GM18909 (cell line): ENCODE measurements at regions not wholly inside any gene's neighbourhood (a gene's known extent, or its start where the extent isn't known, plus 50 kb on each side); places are given as distances from the start of the nearest gene placed in this dataset.
"Not testable (repeated sequence)": the region's sequence is repeated elsewhere in the genome, so short reads cannot be mapped to it uniquely, and the experiment has no call there.

Experiments
- ATAC-seq: cut with Tn5 transposase; IDR thresholded peaks from one replicate; pipeline ENCODE4 v1.9.1; 2021; ENCODE audit warnings: mild to moderate bottlenecking; ENCODE audit not compliant: unreplicated experiment, poor library complexity

DNA sequence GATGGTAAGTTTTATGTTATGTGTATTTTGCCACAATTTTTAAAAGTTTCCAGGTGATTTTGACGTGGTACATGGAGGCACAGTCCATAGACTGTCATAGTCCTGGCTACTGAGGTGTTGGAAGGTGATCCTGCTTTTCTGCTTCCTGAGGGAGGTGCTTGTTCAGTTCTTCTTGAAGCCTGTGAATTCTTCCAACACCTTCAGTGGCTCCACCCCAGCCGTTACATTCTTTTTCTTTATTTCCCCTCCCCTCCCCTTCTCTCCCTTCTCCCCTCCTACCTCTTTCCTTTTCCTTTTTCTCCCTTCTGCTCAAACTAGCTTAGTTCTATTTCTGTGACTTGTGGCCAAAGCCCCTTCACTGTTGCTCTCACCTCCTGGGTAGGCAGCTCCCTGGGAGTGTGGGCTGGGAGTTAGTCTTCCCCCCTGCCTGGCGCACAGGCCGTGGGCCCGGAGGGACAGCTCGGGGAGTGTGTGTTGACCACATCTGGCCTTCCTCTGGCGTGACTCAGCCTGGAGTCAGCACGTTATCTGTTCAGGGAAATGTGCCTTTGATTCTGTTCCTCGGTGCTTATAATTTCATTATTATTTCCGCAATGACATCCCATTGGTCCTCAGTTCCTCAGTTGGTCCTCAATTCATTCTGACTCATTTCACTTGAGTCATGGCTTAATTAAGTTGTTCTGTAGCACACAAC, 566.2 kb downstream of the TBC1D22A start:
- no peak for ATAC-seq

DNA sequence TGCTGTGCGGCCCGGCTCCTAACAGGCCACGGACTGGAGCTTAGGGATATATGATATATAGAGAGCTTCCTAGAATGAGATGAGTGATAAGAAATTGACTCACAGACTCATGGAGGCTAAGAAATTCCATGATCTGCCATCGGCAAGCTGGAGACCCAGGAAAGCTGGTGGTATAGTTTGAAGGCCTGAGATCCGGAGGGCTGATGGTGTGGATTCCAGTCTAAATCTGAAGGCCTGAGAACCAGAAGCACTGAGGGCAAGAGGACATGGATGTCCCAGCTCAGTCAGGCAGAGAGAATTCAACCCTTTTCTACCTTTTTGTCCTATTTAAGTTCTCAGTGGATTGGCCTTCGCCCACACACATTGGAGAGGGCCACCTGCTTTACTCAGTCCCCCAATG, 564.8 kb downstream of the TBC1D22A start:
- ATAC-seq, result no peak

DNA sequence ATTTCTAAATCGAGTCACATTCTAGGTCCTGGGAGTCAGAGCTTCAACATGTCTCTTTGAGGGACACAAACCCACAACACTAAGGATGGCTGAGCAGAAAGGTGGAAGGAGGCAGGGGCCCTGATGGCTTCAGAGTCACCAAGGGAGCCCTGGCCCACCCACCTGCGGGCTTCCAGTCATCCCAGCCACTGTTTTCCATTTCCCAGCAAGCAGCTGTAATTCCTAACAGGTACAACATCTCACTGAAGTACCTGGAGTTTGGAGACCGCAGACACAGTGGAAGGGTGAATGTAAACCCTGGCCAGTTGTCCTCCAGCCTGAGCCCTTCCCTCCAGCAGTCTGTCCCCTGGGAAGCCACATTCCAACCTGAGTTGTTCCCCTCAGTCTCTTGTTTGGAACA, 562.8 kb downstream of the TBC1D22A start:
- ATAC-seq, result no peak

DNA sequence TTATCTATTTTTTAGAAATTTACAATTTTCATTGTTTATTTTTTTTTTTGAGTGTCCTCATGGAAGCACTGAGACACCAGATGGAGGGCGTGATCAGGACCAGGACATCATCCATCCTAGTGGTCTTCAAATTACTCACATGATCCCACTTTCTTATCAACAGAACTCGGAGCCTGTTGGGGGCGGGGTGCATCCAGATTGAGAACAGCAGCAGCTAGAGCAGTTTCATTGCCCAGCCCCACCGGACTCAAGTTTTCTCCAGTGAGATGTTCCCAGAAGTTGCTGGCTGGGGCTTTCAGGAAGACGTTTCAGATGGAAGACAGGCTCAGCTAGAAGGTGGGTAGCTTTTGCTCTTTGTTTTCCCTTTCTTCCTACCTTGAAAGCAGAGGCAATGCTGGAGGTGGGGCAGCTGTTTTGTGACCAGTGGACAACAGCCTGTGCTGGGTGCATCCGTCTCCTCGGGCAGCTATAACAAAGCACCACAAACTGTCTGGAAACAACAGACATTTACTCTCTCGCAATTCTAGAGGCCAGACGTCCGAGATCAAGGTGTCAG, 562.1 kb downstream of the TBC1D22A start:
- ATAC-seq, result no peak

DNA sequence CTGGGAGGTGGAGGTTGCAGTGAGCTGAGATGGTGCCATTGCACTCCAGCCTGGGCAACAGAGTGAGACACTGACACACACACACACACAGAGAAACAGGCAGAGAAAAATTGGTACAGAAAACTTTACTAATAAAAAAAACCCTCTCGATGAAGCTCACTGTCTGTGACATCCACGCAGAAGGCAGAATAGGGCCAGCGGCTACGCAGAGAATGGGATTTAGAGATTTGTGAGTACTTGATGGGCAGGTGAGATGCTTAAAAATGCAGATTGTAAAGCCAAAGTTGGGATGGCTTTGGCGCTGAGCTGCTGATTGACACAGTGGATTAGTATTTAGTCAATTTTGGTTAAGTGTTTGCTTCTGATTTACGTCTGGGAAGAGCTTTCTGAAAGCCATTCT, 561.1 kb downstream of the TBC1D22A start:
- no peak for ATAC-seq

DNA sequence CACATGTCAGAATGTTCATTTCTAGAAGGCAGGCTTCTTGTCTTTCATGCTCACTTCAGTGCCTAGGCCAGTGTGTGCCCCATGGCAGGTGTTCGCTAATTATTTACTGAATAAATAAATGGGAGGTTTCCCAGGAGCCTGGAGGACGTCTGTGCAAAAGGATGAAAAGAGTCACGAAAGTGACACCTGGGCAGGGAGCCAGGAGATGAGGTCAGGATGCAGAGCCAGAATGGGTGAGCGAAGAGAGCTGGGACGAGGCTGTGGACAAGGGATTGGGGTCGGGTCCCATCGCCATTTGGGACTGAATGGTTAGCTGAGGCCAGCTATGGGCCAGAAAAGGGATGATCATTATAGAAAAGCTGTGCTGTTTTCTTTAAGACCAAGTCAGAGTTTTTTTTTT, 560.4 kb downstream of the TBC1D22A start:
- no peak for ATAC-seq

DNA sequence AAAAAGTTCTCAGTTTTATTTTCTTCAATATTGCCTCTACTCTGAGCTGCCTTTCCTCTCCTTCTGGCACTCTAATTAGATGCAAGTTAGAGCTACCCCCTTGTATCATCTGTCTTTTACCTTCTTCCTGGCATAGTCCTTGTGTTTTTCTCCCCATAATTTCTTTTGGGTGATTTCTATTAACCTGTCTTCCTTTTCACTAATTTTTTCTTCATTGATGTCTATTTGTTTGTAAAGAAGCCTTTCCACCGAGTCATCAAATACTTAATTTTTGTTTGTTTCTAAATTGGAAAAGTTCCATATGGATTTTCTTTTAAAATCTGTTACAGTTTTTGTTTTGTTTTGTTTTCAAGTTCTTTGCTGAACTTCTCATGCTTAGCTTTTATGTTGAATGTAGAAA, 558.1 kb downstream of the TBC1D22A start:
- ATAC-seq, result no peak

DNA sequence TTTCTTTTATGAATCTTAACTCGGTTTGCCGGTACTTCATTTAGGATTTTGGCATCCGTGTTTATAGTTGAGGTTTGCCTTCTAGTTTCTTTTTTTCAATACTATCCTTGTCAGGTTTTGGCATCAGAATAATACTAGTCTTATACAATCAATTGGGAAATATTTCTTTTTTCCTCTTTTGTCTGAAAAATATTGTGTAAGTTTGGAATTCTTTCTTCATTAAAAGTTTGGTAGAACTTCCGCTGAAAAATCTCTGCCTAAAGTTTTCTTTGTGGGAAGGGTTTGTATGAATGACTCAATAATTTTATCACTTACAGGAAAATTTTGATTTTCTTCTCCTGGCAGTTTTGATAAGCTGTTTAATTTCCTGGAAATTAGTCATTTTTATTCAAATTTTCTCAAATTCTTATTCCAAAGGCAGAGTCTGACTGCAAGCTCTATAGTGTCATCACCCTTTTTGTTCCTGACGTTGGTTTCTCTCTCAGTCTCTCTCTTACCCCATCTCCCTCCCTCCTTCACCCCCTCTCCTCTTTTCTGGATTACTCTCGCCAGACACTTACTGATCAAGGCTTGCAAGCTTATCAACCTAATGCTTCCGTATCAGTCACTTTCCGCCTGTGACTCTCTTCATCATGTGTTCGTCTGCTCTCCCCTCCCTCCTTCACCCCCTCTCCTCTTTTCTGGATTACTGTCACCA, 555.7 kb downstream of the TBC1D22A start:
- no peak for ATAC-seq

DNA sequence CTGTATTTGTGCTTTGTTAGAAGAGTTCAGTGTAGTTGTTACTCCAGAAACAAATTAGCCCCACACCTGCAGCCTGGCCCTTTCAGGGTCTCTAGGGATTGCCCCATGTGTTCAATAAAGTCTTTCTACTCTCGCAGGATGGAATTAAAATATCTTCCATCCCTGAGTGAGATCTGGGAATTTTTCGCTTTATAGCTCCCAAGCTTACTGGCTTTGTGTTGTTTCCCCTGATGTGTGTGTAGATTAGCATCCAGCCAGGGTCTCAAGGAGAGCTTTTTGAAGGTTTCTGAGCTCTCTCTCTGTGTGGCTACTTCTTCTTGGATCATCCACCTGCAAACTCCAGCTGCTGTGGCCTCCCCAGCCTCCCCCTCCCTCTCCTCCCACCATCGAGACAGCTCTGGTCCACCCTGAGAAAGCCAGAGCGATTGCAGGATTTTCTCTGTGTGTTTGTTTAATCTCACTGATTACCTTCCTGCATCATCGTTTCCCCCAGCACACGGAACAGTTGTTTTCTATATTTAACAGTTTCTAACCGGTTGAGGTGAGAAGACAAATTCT, 553.5 kb downstream of the TBC1D22A start:
- no peak for ATAC-seq

DNA sequence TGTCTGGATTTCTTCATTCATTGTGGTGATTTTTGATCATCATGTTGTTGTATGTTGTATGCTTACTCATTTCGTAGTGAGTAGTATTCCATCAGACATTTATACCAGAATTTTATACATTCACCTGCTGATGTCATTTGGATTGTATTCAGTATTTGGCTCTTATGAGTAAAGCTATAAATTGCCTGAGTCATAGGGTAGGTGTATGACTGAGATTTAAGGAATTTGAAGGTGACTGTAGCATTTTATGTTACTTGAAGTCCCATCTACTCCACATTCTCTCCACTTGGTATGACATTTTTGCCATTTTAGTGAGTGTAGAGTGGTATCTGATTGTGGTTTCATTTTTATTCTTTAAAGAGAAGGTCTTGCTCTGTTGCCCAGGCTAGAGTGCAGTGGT, 548.2 kb downstream of the TBC1D22A start:
- no peak for ATAC-seq

DNA sequence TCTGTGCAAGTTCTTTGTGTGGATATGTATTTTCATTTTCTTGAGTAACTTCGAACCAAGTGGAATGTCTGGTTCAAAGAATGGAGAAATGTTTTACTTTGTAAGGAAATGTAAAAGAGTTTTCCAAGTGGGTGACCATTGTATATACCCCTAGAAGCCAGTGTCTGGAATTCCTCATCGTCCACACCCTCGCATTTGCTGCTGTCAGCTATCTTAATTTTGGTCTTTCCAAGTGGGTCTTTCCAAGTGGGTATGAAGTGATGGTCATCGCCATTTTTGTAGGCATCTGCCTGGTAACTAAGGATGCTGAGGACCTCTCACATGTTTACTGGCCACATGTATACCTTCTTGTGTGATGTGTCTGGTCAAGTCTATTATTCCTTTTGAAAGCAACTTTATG, 547.5 kb downstream of the TBC1D22A start:
- ATAC-seq, result no peak

DNA sequence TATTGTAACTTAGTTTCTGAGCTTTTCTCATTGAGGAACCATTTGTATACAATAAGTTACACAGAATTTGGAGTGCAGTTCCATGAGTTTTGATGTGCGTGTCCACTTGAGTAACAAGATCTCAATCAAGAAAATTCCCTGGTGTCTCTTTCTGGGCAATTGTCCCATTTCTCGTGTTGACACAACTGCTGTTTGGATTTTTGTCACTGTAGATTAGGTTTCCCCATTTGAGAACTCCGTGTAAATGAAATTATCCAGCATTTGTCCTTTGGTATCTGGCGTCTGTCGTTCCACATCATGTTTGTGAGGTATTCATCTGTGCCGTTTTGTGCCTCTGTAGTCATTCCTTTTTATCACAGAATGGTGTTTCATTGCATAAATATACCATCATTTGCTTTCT, 547.0 kb downstream of the TBC1D22A start:
- no peak for ATAC-seq

DNA sequence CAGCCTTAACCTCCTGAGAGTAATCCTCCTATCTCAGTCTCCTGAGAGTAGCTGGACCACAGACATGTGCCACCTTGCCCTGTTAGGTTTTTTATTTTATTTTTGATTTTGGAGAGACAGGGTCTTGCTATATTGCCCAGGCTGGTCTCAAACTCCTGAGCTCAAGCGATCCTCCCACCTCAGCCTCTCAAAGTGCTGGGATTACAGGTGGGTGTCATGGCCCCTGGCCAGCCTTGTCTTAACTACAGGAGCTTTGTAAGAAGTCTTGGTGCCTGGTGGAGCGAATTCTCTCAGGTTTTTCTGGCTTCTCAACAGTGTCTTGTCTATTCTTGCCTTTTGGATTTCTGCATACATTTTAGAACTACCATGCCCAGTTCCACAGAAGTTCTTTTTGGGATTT, 546.4 kb downstream of the TBC1D22A start:
- ATAC-seq, result no peak

DNA sequence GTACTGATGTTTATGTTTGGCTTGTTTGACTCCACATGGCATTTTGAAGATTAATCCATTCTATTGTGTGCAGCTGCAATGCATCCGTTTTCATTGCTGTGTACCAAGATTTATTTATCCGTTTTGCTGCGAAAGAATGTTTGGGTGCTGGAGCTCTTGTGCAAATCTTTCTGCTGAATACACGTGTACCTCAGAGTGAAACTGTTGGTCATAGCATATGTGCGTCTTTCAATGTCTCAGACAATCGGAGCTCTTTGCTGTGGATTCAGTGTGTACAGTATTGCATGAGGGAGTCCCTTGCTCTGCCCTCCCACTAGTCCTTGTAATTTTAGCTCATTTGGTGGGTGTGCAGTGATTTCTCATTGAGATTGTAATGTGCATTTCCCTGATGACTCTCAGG, 545.4 kb downstream of the TBC1D22A start:
- ATAC-seq, result no peak

DNA sequence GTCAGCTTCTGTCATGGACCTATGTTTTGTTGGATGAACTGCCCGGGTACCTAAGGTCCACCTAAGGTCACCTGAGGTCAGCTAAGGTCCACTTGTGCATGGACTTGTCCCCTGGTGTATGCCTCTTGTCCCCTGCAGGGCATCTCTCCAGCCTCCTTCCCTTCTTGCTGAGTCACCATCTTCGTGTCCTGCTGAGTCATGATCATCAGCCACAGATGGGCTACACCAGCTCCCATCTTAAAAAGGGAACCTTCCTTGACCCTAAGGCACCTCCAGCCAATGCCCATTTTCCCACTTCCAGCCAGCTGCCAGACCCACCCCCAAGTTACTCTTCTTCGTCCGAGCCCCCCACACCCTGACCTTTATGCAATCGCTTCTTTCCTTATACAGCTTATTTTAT, 544.9 kb downstream of the TBC1D22A start:
- no peak for ATAC-seq

DNA sequence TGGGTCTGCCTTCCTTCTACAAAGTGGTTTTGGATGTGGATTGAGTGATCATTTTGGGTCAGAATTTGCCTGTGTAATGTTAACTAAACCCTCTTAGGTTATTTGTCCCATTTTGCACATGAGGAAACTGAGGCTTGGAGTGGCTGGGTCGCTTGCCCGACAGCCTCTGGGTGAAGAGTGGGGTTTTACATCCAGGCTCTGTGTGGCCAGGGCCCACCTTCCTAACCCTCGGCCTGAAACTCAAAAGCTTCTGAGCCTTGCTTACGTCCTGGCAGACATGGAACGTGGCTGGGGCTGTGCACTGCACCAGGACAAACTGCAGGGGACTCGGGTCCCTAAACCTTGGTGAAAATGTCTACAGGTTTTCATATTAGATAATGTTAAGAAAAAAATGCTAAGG, 542.4 kb downstream of the TBC1D22A start:
- ATAC-seq, result no peak

DNA sequence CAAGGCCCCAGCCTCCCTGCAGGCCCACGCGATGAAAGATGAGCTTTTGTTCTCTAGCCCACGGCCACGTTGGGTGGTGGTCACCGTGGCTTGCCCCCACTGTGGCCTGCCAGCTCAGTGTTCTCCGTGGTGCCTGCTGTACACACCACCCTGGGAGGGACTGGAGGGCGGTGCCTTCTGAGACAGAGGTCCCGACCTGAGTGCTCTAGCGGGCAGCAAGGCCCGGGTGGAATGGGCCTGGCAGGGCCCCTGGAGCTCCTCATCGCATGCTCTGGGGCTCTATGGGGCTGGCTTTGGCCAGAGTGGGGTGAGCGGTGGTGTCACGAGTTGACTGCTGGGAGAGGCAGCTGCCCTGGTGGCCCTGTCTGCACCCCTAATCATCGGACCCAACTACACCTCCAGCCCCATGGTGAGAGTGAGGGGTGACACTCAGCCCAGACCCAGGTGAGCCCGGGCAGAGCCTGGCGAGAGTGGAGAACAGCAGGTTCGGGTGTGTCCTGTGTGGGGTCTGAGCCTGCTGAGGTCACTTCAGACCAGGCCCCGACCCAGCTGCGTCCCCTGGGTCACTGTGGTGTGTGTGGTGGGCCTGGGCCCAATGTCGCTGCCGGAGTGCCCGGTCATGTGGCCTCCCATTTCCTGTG, 541.9 kb downstream of the TBC1D22A start:
- ATAC-seq, result no peak

DNA sequence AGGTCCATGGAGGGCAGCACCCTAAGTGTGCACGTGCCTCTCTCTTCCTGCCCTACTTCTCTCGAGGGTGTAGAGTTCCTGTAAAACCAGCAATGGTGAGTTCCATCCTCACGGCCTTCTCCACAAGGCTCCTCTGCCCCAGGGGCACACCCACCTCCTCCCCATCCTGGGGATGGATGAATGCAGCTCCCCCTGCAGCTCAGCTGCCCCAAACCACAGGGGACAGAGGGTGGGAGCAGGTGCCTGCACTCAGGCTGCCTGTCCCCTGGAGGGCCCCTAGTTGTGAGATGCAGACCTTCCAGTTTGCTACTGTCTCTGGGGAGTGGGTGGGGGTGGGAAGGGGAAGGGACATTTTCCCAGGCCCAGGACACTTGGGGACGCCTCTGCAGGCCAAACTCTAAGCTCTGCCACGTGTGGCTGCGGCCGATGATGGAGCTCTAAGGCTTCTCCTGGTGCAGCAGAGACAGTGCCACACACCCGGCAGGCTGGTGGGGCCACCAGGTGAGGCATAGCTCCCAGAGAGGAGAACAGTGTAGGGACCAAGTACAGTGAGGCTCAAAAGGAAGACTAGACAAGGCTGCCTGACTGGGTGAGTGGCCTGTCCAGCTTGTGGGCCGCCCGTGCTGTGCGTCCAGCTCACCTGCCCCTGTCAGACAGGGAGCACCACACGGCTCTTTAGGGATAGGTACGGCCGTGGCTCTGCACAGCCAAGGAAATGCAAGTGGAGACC, 540.9 kb downstream of the TBC1D22A start:
- no peak for ATAC-seq

DNA sequence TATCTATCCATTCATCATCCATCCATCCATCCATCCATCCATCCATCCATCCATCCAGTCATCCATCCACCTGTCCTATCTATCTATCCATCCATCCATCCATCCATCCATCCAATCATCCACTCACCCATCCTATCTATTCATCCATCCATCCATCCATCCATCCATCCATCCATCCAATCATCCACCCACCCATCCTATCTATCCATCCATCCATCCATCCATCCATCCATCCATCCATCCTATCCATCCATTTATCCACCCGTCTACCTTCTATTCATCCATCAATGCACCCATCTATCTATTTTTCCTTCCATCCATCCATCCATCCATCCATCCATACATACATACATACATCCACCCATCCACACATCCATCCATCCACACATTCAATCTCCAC, 540.1 kb downstream of the TBC1D22A start:
- ATAC-seq, result not testable (repeated sequence)

DNA sequence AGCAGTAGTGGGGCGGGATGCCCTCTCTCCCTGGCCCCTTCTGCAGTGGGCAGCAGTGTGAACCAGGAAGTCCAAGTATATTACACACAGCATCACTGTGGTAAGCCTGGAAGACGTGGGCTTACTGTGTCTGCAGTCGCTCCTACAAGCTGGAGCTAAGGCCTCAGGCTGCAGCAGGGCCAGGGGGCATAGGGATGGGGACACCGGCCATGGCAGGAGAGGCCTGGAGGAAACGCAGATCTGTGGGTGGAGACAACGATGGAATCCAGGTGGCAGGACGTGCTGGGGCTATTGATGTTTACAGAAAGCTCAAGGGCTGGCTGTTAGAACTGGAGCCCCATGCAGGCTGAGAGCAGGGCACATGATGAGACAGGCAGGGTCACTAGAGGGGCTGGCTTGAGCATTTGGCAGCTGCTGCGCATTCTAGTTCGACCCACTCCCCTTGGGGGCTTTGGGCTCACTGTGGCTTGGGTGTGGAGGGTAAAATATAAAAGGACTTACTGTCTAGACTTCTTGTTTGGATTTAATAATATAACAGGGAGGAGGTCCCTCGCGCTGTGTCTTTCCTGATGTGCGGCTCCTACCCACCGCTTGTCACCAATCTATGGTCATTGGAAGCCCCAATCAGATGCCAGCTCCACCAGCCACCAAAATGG, 539.5 kb downstream of the TBC1D22A start:
- no peak for ATAC-seq
